RWPE2 (cell line): ENCODE measurements at regions not wholly inside any gene's neighbourhood (a gene's known extent, or its start where the extent isn't known, plus 50 kb on each side); places are given as distances from the start of the nearest gene placed in this dataset.

Experiments used
- ATAC-seq: fragments of 200-7000 bp; cut with Tn5 transposase; 3 replicates; pipeline ENCODE4 v1.9.1; 2021; ENCODE audit warnings: low read depth
- DNase-seq: peaks from one replicate; pipeline ENCODE4 v3.0.0-alpha.2; 2020; ENCODE audit warnings: low spot score
- H3K27ac ChIP-seq: fragments of 450-650 bp; 2 replicates; pipeline ENCODE4 v1.5.1; 2017; ENCODE audit warnings: mild to moderate bottlenecking; ENCODE audit not compliant: poor library complexity, severe bottlenecking
- H3K27me3 ChIP-seq: fragments of 250-450 bp; sonication (Bioruptor Pico); 2 replicates; pipeline ENCODE4 v1.5.1; 2021; ENCODE audit warnings: mild to moderate bottlenecking, moderate library complexity; ENCODE audit not compliant: insufficient read depth, poor library complexity, severe bottlenecking
- H3K36me3 ChIP-seq: fragments of 250-450 bp; sonication (Bioruptor Pico); 2 replicates; pipeline ENCODE4 v1.5.1; 2020; ENCODE audit warnings: low read depth, mild to moderate bottlenecking, moderate library complexity
- H3K4me1 ChIP-seq: fragments of 250-450 bp; sonication (Bioruptor Pico); 2 replicates; pipeline ENCODE4 v1.5.1; 2021; ENCODE audit warnings: mild to moderate bottlenecking, moderate library complexity; ENCODE audit not compliant: insufficient read depth, poor library complexity, severe bottlenecking
- H3K4me3 ChIP-seq: fragments of 250-450 bp; sonication (Bioruptor Pico); 2 replicates; pipeline ENCODE4 v1.5.1; 2021; ENCODE audit warnings: mild to moderate bottlenecking, moderate library complexity; ENCODE audit not compliant: severe bottlenecking
- H3K9me3 ChIP-seq: fragments of 250-450 bp; sonication (Bioruptor Pico); 2 replicates; pipeline ENCODE4 v1.5.1; 2021; ENCODE audit warnings: mild to moderate bottlenecking, moderate library complexity; ENCODE audit not compliant: severe bottlenecking
- CTCF ChIP-seq: fragments of 450-650 bp; IDR thresholded peaks from one replicate; pipeline ENCODE4 v1.5.1; 2017; ENCODE audit warnings: mild to moderate bottlenecking, moderate library complexity; ENCODE audit not compliant: poor library complexity, severe bottlenecking

- H3K4me1 ChIP-seq = no peaks in the 10 kb centered on the region
- H3K9me3 ChIP-seq = no peaks in the 10 kb centered on the region
- H3K27ac ChIP-seq = no peak overlapping the region
- no peak for DNase-seq
- no peak for TF ChIP-seq CTCF
- no peak overlapping the region for H3K4me3 ChIP-seq
- no peak for ATAC-seq
- no peaks in the 10 kb centered on the region for H3K27me3 ChIP-seq
- H3K36me3 ChIP-seq = no peaks in the 10 kb centered on the region
Observed at GRCh38 chr4:45876235-45876890, 247.5 kb downstream of the GABRG1 start.

GRCh38 chr4:45869184-45869583 is 254.7 kb downstream of the GABRG1 start:
- TF ChIP-seq CTCF = no peak
- Histone ChIP-seq H3K36me3 (no peaks in the 10 kb centered on the region), H3K27ac (no peak overlapping the region), H3K9me3 (no peaks in the 10 kb centered on the region), H3K4me3 (no peak overlapping the region), H3K27me3 (peaks cover 6% of the 10 kb centered on the region), H3K4me1 (no peaks in the 10 kb centered on the region)
- no peak for ATAC-seq
- DNase-seq = no peak

- H3K27me3 ChIP-seq = peaks cover 9% of the 10 kb centered on the region
- H3K27ac ChIP-seq = no peak overlapping the region
- no peak for TF ChIP-seq CTCF
- no peaks in the 10 kb centered on the region for H3K4me1 ChIP-seq
- H3K36me3 ChIP-seq = no peaks in the 10 kb centered on the region
- H3K9me3 ChIP-seq = no peaks in the 10 kb centered on the region
- no peak overlapping the region for H3K4me3 ChIP-seq
- ATAC-seq (no peak), DNase-seq (no peak)
Observed at GRCh38 chr4:45865781-45866180, 258.1 kb downstream of the GABRG1 start.

- Histone ChIP-seq H3K4me3 (no peak overlapping the region), H3K36me3 (no peaks in the 10 kb centered on the region), H3K4me1 (no peaks in the 10 kb centered on the region), H3K27ac (no peak overlapping the region), H3K9me3 (no peaks in the 10 kb centered on the region), H3K27me3 (no peaks in the 10 kb centered on the region)
- ATAC-seq = no peak
- DNase-seq = no peak
- TF ChIP-seq CTCF = no peak
Observed at GRCh38 chr4:45855857-45856256, 268.0 kb downstream of the GABRG1 start.

- H3K36me3 ChIP-seq = no peaks in the 10 kb centered on the region
- H3K4me3 ChIP-seq = no peak overlapping the region
- ATAC-seq = no peak
- no peaks in the 10 kb centered on the region for H3K4me1 ChIP-seq
- no peak for DNase-seq
- no peak for TF ChIP-seq CTCF
- no peaks in the 10 kb centered on the region for H3K9me3 ChIP-seq
- no peak overlapping the region for H3K27ac ChIP-seq
- peaks cover 3% of the 10 kb centered on the region for H3K27me3 ChIP-seq
Observed at GRCh38 chr4:45846016-45846415, 277.8 kb downstream of the GABRG1 start.
